Stomach (tissue), 8 donors: ENCODE measurements at regions not wholly inside any gene's neighbourhood (a gene's known extent, or its start where the extent isn't known, plus 50 kb on each side); places are given as distances from the start of the nearest gene placed in this dataset.

Experiments
- DNase-seq, 2 donors: peaks; one replicate each; pipeline versions ENCODE4 v3.0.0 to v3.0.0-alpha.2; 2013 to 2019
- H3K27ac ChIP-seq, 5 donors: fragments of 200-600 bp in 4 of 5; sonication (generic) in 4 of 5; one replicate each; pipeline ENCODE4 v1.5.1; 2013 to 2019; ENCODE audit warnings: mild to moderate bottlenecking in 1 of 5, moderate library complexity in 1 of 5
- H3K27me3 ChIP-seq, 3 donors: fragments of 200-600 bp; sonication (generic); one replicate each; pipeline ENCODE4 v1.5.1; 2017 to 2019; ENCODE audit warnings: mixed run types in 1 of 3
- H3K36me3 ChIP-seq, 4 donors: fragments of 200-600 bp; sonication (generic); 1 replicate in 3 of 4; 2 replicates in 1 of 4; pipeline ENCODE4 v1.5.1; 2016 to 2019
- H3K4me1 ChIP-seq, 4 donors: fragments of 200-600 bp; sonication (generic); one replicate each; pipeline ENCODE4 v1.5.1; 2016 to 2019
- H3K4me3 ChIP-seq, 4 donors: fragments of 200-600 bp; sonication (generic) in 3 of 4; one replicate each; pipeline ENCODE4 v1.5.1; 2016 to 2019; ENCODE audit warnings: mild to moderate bottlenecking in 1 of 4
- H3K9me3 ChIP-seq, 4 donors: fragments of 200-600 bp; sonication (generic); one replicate each; pipeline ENCODE4 v1.5.1; 2016 to 2019
- EP300 ChIP-seq: sonication (generic); formaldehyde crosslinking; IDR thresholded peaks from one replicate; pipeline ENCODE4 v1.6.1; 2017; ENCODE audit warnings: antibody characterized with exemption
- POLR2A ChIP-seq, 4 donors: fragments of 450-650 bp; IDR thresholded peaks; one replicate each; pipeline ENCODE4 v1.6.1; 2016; ENCODE audit warnings: antibody characterized with exemption in 4 of 4, control low read depth in 2 of 4, mild to moderate bottlenecking in 1 of 4, moderate library complexity in 1 of 4
- POLR2AphosphoS5 ChIP-seq, 3 donors: sonication (generic); formaldehyde crosslinking; IDR thresholded peaks; one replicate each; pipeline ENCODE4 v1.6.1; 2016; ENCODE audit warnings: antibody characterized with exemption in 3 of 3
- WGBS, 5 donors: extraction: QIAGEN DNeasy Blood & Tissue Kit in 3 of 5; methylation state at CpG; one replicate each; pipeline versions ENCODE4 v1.1.5 to v1.1.7; 2013 to 2018; 5-methylcytosine and 5-hydroxymethylcytosine counted together
- intact Hi-C: fragments of 100-400 bp; cut with DNase I; formaldehyde crosslinking; loops from one replicate; pipeline ENCODE4 v1.15.1; 2023; ENCODE audit warnings: low total_unique reads
- TF ChIP-seq, protein P1 (sequence below), 7 experiments: fragments of 450-650 bp in 4 of 7; fragments of 200-600 bp in 3 of 7; sonication (generic) in 3 of 7; IDR thresholded peaks; one replicate each; pipeline ENCODE4 v1.5.1; 2016 to 2019; ENCODE audit warnings: antibody characterized with exemption in 7 of 7, control low read depth in 2 of 7, mild to moderate bottlenecking in 1 of 7
- donor health status: healthy with polysubstance abuse.
- donor health status: Bipolar disorder and iron deficiency.
- donor health status: healthy.

DNA sequence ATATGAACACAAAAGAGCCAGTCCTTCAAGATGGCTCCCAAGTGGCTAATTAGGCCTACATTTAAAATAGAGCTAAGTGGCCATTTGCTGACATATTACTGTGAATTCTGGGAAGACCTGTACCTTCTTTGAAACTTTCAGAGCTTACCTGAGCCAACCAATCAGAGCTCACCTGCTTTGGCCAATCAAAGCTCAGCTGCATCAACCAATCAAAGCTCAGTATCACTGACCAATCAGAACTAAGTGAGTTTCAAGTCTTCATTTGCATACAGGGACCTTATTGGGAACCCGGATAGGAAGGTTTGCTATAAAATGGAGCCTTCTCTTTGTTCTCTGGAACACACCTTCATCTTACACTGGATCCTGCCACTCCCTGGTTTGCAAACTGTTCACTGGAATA lies 63.7 kb downstream of the FOXL1 start:
- intact Hi-C loops: no loop called here
- no peak for TF ChIP-seq POLR2A (IDR thresholded peaks at IDR 0.05)
- TF ChIP-seq EP300: no peak
- no peak for TF ChIP-seq POLR2AphosphoS5 (IDR thresholded peaks at IDR 0.05)
- TF ChIP-seq, protein P1, sequence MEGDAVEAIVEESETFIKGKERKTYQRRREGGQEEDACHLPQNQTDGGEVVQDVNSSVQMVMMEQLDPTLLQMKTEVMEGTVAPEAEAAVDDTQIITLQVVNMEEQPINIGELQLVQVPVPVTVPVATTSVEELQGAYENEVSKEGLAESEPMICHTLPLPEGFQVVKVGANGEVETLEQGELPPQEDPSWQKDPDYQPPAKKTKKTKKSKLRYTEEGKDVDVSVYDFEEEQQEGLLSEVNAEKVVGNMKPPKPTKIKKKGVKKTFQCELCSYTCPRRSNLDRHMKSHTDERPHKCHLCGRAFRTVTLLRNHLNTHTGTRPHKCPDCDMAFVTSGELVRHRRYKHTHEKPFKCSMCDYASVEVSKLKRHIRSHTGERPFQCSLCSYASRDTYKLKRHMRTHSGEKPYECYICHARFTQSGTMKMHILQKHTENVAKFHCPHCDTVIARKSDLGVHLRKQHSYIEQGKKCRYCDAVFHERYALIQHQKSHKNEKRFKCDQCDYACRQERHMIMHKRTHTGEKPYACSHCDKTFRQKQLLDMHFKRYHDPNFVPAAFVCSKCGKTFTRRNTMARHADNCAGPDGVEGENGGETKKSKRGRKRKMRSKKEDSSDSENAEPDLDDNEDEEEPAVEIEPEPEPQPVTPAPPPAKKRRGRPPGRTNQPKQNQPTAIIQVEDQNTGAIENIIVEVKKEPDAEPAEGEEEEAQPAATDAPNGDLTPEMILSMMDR (IDR thresholded peaks at IDR 0.05): no peak
- H3K27ac ChIP-seq: no peak overlapping the region
- H3K4me3 ChIP-seq: no peak overlapping the region
- WGBS, 5 donors: 75 to 89% (median 85%) methylated on average over 1 of the region's 1 CpG
- H3K4me1 ChIP-seq: no peaks in the 10 kb centered on the region
- no peak for DNase-seq
- H3K36me3 ChIP-seq: no peaks in the 10 kb centered on the region
- H3K27me3 ChIP-seq: peaks cover 0 to 43% (median 5%) of the 10 kb centered on the region in 3 donors
- H3K9me3 ChIP-seq: peaks cover 0 to 5% (median 1%) of the 10 kb centered on the region in 4 donors

- H3K9me3 ChIP-seq: peaks cover 0 to 17% (median 10%) of the 10 kb centered on the region in 4 donors
- H3K4me3 ChIP-seq: no peak overlapping the region
- H3K36me3 ChIP-seq: no peaks in the 10 kb centered on the region
- peaks cover 0 to 38% (median 3%) of the 10 kb centered on the region in 3 donors for H3K27me3 ChIP-seq
- H3K27ac ChIP-seq: no peak overlapping the region
- no peak for DNase-seq
- no peaks in the 10 kb centered on the region for H3K4me1 ChIP-seq
- intact Hi-C loops: no loop called here
- WGBS, 5 donors: 61 to 75% (median 70%) methylated on average over 6 of the region's 6 CpGs
- TF ChIP-seq EP300 (no peak), POLR2AphosphoS5 (IDR thresholded peaks at IDR 0.05) (no peak), POLR2A (IDR thresholded peaks at IDR 0.05) (no peak)
- TF ChIP-seq, protein P1 (IDR thresholded peaks at IDR 0.05): no peak
Observed at GRCh38 chr16:86643671-86644070, 65.3 kb downstream of the FOXL1 start.

DNA sequence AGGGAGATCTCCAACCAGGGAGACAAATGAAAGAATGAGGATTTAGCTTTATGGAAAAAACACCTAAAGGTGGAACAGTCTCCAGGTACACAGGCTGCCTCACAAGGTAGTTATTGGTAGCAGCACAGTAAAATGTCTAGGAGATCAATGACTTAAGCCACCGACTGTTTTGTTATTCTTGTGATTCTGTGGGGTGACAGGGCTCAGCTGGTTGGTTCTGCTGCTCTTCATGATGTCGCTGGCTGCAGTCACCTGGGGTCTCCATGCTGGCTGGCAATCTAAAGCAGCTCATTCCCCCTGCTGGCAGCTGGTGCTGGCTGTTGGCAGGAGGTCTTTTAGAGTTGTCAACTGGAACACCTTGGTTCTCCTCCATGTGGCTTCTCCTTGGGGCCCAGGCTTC lies 69.2 kb downstream of the FOXL1 start:
- no peaks in the 10 kb centered on the region for H3K36me3 ChIP-seq
- WGBS, 5 donors: 81 to 93% (median 91%) methylated on average over 2 of the region's 2 CpGs
- H3K27ac ChIP-seq: no peak overlapping the region
- H3K27me3 ChIP-seq: peaks cover 0 to 42% (median 8%) of the 10 kb centered on the region in 3 donors
- H3K9me3 ChIP-seq: peaks cover 0 to 17% (median 10%) of the 10 kb centered on the region in 4 donors
- H3K4me1 ChIP-seq: no peaks in the 10 kb centered on the region
- no peak for DNase-seq
- no peak overlapping the region for H3K4me3 ChIP-seq
- intact Hi-C loops: no loop called here
- TF ChIP-seq, protein P1 (IDR thresholded peaks at IDR 0.05): no peak
- TF ChIP-seq POLR2A (IDR thresholded peaks at IDR 0.05): no peak
- no peak for TF ChIP-seq POLR2AphosphoS5 (IDR thresholded peaks at IDR 0.05)
- no peak for TF ChIP-seq EP300

DNA sequence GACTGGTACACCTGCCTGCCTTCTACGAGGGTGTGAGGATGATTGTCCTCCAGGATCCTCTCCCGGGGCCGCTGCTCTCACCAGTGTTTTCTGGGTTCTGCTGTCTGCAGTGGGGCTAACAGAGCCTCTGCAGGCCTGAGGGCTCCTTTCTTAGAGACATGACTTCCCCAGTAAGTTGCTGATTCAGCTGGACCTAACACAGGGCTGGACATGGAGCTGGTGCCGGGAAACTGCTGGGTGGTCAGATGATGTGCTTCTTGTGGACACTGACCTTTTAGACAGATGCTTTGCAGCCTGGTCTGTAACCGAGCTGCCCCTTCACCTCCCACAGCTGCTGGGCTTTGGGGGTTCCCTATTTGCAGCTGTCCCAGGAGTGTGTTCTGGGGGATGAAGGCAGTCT lies 71.5 kb downstream of the FOXL1 start:
- Histone ChIP-seq H3K4me1 (no peaks in the 10 kb centered on the region), H3K9me3 (peaks cover 0 to 17% (median 10%) of the 10 kb centered on the region in 4 donors), H3K36me3 (no peaks in the 10 kb centered on the region), H3K4me3 (no peak overlapping the region), H3K27me3 (peaks cover 0 to 47% (median 8%) of the 10 kb centered on the region in 3 donors), H3K27ac (no peak overlapping the region)
- intact Hi-C loops: no loop called here
- no peak for TF ChIP-seq POLR2AphosphoS5 (IDR thresholded peaks at IDR 0.05)
- TF ChIP-seq, protein P1 (IDR thresholded peaks at IDR 0.05): no peak
- TF ChIP-seq POLR2A (IDR thresholded peaks at IDR 0.05): no peak
- TF ChIP-seq EP300: no peak
- 56 to 74% (median 70%) methylated on average over 5 of the region's 5 CpGs for WGBS, 5 donors
- DNase-seq: no peak
